Stimulated activated CD4-positive, alpha-beta T cell treated with anti-CD3 and anti-CD28 coated beads, Interleukin-2, amount 100 ng/mL, for 48 hours (primary cell): ENCODE measurements at regions not wholly inside any gene's neighbourhood (a gene's known extent, or its start where the extent isn't known, plus 50 kb on each side); places are given as distances from the start of the nearest gene placed in this dataset.

Experiments
- DNase-seq, 2 donors: peaks; one replicate each; pipeline ENCODE4 v3.0.0-alpha.2; 2020

GRCh38 chrX:39618178-39618577, 479.6 kb downstream of the BCOR start:
- DNase-seq = no peak

- DNase-seq = no peak
Observed at GRCh38 chrX:39619182-39620009, 478.4 kb downstream of the BCOR start.

GRCh38 chrX:39624166-39624565, 473.6 kb downstream of the BCOR start:
- DNase-seq = no peak

GRCh38 chrX:39625810-39626209, 471.9 kb downstream of the BCOR start:
- DNase-seq = no peak

GRCh38 chrX:39626749-39627148, 471.0 kb downstream of the BCOR start:
- DNase-seq = no peak

GRCh38 chrX:39627257-39627656, 470.5 kb downstream of the BCOR start:
- DNase-seq = no peak

- no peak for DNase-seq
Observed at GRCh38 chrX:39629001-39629400, 468.8 kb downstream of the BCOR start.

- DNase-seq = no peak
Observed at GRCh38 chrX:39630344-39630743, 467.4 kb downstream of the BCOR start.

GRCh38 chrX:39631276-39632229, 466.2 kb downstream of the BCOR start:
- no peak for DNase-seq

GRCh38 chrX:39633293-39633692, 464.5 kb downstream of the BCOR start:
- DNase-seq = no peak

GRCh38 chrX:39636481-39636880, 461.3 kb downstream of the BCOR start:
- DNase-seq = no peak

- no peak for DNase-seq
Observed at GRCh38 chrX:39638526-39638925, 459.2 kb downstream of the BCOR start.

GRCh38 chrX:39639871-39640270, 457.9 kb downstream of the BCOR start:
- DNase-seq = no peak

- DNase-seq = no peak
Observed at GRCh38 chrX:39640866-39641265, 456.9 kb downstream of the BCOR start.

GRCh38 chrX:39642071-39642470, 455.7 kb downstream of the BCOR start:
- no peak for DNase-seq

GRCh38 chrX:39643550-39643949, 454.2 kb downstream of the BCOR start:
- DNase-seq = no peak

GRCh38 chrX:39645178-39645895, 452.4 kb downstream of the BCOR start:
- peak; percentile 7 to 21 for DNase-seq

GRCh38 chrX:39648548-39649254, 449.1 kb downstream of the BCOR start:
- no peak for DNase-seq

- no peak for DNase-seq
Observed at GRCh38 chrX:39650768-39651347, 446.9 kb downstream of the BCOR start.

- DNase-seq = peak in 1 of 2 donors; percentile 7
Observed at GRCh38 chrX:39652336-39652735, 445.4 kb downstream of the BCOR start.

- no peak for DNase-seq
Observed at GRCh38 chrX:39653691-39654090, 444.1 kb downstream of the BCOR start.
